CD4-positive, alpha-beta T cell treated with Interleukin-6 for 4 hours (primary cell): ENCODE measurements at regions not wholly inside any gene's neighbourhood (a gene's known extent, or its start where the extent isn't known, plus 50 kb on each side); places are given as distances from the start of the nearest gene placed in this dataset.

Experiments
- DNase-seq: peaks from one replicate; pipeline ENCODE4 v3.0.0-alpha.2; 2020; ENCODE audit warnings: mixed read lengths

- DNase-seq = no peak
Measured at GRCh38 chrX:20857746-20858145, 516.5 kb upstream of the CNKSR2 start.

- no peak for DNase-seq
Measured at GRCh38 chrX:20838477-20838876, 535.7 kb upstream of the CNKSR2 start.

DNA sequence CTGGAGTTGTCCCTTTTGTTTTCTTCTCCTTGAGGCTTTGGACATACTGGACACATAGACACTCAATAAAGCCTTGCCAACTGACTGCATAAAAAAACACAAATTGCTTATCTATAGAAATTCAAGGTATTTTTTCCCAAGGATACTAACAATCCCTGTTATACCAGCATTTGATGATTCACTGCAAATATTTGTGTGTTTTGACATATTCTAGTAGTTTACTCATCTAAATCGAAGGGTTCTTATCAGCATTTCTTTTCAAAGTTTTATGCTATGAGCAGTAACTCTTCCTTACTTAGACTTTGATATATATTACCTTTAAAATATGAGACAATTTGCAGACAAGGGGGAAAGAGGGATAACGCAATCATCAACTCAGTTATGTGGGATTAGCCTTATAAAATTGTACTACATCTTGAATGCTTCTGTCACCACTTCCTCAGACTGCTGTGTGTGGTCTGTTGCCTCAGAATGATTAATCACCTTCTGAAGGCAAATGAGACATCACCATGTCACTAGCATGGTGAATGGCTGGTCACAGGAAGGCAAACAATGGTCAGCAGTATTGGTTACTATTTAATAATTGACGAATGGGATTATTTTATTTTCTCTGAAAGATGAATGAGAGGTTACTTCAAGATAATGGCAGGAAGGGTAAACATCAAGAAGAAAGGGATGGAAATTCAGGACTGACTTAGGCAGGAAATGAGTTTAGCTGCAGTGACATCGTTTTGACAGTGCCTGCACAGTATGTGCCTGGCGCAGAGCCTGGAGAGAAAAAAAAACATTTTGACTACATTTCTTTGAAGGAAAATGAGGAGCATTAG, 544.3 kb upstream of the CNKSR2 start:
- DNase-seq = no peak

- no peak for DNase-seq
Measured at GRCh38 chrX:20825984-20826383, 548.2 kb upstream of the CNKSR2 start.

GRCh38 chrX:20803971-20804370, 537.3 kb upstream of the RPS6KA3 start:
- no peak for DNase-seq

DNA sequence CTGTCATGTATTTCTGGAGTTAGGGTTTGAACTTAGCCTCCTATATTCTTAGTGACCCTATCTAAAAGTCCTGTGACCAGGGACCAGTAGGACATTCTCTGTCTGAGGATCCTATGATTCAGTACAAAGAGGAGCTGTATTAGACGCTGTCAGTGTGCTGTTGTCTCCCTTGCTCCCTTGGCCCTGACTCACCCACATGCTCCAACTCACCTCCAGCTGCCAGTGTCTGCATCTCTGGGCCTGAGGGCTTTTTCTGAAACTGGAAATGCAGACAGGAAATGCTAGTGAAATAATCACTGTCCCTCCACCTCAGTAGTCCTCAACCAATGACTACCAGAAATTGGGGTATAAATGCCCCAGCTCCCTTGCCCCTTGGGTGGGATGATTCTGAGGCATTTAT, 535.3 kb upstream of the RPS6KA3 start:
- DNase-seq = no peak

- DNase-seq = no peak
Measured at GRCh38 chrX:20796450-20796849, 529.7 kb upstream of the RPS6KA3 start.

DNA sequence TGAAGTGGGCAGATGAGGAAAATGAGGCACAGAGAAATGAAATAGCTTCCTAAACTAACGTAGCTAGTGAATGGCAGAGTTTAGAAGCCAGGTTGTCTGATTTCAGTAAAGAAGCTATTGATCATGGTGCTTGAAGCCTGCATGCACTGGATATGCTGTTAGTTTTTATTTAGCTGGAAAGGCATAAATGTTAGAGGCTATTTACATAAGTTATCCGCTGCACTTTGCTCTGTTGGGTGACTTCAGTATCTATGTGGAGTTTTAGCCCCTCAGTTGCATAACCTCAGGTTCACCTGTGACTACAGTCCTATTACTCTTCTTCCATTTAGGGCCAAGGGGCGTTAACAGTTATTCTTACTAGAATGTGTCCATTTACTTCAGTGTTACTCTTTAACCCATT, 522.4 kb upstream of the RPS6KA3 start:
- DNase-seq = no peak

GRCh38 chrX:20767346-20767745, 500.6 kb upstream of the RPS6KA3 start:
- DNase-seq = no peak

- DNase-seq = no peak
Measured at GRCh38 chrX:20756585-20756984, 489.9 kb upstream of the RPS6KA3 start.

DNA sequence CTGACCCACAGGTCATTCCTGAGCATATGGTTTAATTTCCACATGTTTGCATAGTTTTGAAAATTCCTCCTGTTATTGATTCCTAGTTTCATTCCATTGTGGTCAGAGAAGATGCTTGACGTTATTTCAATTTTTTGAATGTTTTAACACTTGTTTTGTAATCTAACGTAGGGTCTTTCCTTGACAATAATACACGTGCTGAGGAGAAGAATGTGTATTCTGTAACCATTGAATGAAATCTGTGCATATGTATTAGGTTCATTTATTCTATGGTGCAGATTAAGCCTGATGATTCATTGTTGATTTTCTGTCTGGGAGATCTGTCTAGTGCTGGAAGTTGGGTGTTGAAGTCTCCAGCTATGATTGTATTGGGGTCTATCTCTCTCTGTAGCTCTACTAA, 486.4 kb upstream of the RPS6KA3 start:
- DNase-seq = no peak

GRCh38 chrX:20746690-20747089, 480.0 kb upstream of the RPS6KA3 start:
- DNase-seq = no peak

- no peak for DNase-seq
Measured at GRCh38 chrX:20743046-20743445, 476.3 kb upstream of the RPS6KA3 start.

DNA sequence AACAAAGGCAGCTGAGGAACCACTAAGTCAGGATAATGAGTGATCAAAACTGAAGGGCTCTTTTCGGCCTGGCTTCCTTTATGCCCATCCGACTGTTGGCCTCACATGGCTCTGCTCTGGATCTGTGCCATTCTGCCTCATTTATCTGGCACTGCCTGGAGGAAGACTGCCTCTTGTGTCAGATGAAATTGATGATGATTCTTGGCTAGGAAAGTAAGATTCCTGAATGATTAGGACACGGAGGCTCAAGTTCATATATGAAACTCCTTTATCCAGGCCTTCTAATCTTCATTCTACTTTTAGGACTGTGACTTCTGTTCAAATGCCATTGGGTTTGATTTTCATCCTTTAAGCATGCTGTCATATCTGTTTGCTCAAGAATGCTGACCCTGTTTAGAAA, 475.4 kb upstream of the RPS6KA3 start:
- no peak for DNase-seq

DNA sequence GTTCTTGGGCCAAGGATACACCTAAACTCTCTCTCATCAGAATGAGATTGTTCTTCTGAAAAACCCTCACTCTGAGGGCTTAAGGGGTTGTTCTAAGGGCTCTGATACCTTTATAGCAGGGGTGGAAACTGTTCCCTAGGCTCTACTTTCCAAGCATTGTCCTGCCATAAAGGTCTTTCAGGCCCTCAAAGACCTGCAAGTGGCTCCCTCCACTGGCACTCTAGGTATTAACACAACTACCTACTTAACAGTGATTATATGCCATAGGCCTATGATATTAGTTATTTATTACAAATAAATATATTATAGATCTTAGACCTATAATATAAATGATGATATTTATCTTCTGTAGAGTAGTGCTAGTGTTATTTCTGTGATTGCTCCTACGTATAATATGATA, 473.7 kb upstream of the RPS6KA3 start:
- no peak for DNase-seq

GRCh38 chrX:20739038-20739745, 472.5 kb upstream of the RPS6KA3 start:
- DNase-seq = no peak

- DNase-seq = no peak
Measured at GRCh38 chrX:20729416-20729815, 462.7 kb upstream of the RPS6KA3 start.

GRCh38 chrX:20727447-20727846, 460.7 kb upstream of the RPS6KA3 start:
- no peak for DNase-seq

DNA sequence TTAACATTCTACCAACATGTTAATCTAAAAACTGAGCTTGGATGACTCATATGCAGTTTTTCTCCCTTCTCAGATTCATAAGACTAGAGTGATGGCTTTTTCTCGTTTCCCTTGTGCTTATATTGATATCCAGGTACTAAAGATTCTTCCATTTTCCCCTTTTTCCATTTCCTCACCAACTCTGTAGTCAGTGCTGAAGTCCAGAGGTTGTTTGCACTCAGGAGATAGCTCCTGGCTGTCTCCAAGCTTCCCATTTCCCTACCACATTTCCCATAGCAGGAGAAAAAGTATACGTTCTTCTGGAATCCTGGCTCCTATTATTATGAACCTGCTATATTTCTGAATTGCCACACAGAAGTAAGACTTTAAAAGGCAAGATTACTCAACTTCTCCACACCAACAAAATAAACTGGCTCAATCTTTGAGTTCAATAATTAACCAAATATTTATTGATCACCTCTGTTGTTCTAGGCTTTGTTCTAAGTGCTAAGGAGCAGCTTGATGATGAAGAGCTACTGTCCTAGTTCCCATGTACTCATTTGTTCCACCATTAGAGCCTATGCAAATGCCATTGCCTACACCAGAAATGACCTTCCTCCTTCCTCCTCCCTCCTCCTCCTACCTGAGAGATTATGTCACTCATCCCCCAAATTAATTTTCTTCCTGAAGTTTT, 454.4 kb upstream of the RPS6KA3 start:
- DNase-seq = no peak

- no peak for DNase-seq
Measured at GRCh38 chrX:20718592-20719380, 452.1 kb upstream of the RPS6KA3 start.

- no peak for DNase-seq
Measured at GRCh38 chrX:20715176-20715575, 448.5 kb upstream of the RPS6KA3 start.

GRCh38 chrX:20712811-20713210, 446.1 kb upstream of the RPS6KA3 start:
- DNase-seq = no peak

DNA sequence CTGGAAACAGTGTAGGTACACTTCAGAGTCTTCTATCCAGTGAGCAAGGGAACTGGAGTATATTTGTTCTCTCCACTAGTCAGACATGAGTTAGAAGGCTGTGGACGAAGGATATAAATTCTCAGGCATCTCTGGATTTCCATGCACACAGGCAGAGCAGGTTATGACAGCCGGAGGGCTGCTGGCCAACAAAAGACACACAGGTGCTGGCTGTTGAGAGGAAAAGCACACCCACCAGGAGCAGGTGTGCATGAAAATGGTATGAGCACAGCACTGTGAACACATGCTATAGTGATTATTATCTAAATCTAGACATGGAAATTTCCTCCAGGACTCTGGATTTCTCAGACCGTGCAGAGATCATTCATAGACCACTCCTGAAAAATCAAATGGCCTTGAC, 444.7 kb upstream of the RPS6KA3 start:
- DNase-seq = no peak
